ENCODE measurements at regions not wholly inside any gene's neighbourhood (a gene's known extent, or its start where the extent isn't known, plus 50 kb on each side); places are given as distances from the start of the nearest gene placed in this dataset.

DNA sequence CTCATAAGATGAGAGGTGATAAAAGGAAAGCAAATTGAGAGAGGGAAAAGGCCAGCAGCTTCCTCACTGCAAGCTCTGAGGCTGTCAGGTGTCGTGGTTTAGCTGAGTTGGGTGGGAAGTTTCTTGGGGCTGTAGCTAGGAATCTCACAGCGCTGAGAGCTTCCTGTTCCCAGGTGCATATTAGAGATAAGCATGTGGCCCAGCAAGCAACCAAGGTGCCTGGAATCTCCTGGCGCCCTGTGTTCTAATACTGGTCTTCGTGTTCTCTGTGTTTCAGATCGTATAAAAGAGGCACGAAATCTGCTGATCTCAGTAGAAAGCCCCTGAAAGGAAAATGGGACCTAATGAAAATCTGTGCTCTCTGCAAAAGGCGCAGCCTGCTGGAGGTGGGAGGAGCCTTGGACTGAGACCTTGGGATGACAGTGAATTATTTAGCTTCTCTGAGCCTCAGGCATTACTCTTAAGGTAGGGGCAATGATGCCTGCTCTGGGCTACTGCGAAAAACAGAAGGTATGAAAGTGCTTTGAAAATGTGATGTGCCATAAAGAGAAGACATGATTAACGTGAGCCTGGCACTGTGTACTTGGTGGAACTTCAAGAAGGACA, 499.9 kb downstream of the TBL1XR1 start:
- TF ChIP-seq, protein P1, sequence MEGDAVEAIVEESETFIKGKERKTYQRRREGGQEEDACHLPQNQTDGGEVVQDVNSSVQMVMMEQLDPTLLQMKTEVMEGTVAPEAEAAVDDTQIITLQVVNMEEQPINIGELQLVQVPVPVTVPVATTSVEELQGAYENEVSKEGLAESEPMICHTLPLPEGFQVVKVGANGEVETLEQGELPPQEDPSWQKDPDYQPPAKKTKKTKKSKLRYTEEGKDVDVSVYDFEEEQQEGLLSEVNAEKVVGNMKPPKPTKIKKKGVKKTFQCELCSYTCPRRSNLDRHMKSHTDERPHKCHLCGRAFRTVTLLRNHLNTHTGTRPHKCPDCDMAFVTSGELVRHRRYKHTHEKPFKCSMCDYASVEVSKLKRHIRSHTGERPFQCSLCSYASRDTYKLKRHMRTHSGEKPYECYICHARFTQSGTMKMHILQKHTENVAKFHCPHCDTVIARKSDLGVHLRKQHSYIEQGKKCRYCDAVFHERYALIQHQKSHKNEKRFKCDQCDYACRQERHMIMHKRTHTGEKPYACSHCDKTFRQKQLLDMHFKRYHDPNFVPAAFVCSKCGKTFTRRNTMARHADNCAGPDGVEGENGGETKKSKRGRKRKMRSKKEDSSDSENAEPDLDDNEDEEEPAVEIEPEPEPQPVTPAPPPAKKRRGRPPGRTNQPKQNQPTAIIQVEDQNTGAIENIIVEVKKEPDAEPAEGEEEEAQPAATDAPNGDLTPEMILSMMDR (IDR thresholded peaks at IDR 0.05; ENCODE audit: insufficient read depth, missing control alignments): no peak
- no peak for DNase-seq (ENCODE audit: insufficient read length, low spot score)
- FAIRE-seq: no peak

DNA sequence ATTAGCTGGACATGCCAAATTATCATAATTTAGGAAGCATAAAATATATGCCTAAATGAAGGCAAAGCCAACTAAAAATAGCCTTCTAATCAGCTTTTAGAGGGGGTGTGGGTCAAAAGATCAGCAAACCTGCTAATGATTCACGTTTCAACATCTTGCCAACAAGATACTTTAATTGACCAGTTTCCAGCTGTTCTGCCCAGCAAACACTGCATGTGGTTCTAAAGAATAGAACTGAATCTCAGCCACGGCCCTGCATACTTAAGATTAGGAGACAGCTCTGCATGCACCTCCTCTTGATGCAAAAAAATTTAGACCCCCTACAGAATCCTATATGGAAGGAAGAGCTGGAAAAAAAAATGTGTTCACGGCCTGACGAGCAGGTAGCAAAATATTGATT, 500.5 kb downstream of the TBL1XR1 start:
- TF ChIP-seq, protein P1 (IDR thresholded peaks at IDR 0.05; ENCODE audit: insufficient read depth, missing control alignments): no peak
- DNase-seq (ENCODE audit: insufficient read length, low spot score) (no peak), FAIRE-seq (no peak)

DNA sequence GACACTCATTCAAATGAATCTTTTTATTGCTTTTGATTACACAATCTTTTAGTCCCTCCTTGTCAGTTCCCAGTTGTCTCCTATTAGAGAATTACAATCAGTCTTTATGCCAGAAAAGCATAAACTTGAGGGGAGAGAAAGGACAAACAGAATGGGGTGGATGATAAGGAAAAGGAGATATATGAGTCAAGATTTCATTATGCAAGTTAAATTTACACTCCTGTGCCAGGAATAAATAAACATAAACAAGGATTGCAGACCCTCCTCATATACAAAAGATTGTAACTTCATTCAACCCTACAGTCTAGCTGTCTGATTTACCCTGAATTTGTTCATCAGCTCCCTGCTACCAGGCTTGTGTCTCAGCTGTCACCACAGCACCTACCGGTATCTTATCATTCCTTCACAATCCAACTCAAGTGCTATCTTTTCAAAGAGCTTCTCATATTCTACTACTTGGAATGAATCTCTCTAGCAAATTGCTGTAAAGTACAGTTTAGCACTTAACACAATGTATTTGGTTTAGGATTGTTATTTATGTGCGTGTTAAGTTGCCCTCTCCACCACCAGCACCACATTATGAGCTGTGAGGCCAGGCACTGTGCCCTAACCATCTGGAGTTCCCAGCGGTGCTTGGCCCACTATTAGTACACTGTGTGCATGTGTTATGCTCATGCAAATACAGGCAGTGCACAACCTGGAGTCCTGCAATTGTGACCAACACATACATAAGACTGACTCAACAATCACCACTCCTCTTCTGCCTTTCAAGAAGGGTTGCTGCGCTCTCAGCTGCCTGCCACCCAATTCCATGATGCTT, 504.1 kb downstream of the TBL1XR1 start:
- TF ChIP-seq, protein P1 (IDR thresholded peaks at IDR 0.05; ENCODE audit: insufficient read depth, missing control alignments): no peak
- no peak for FAIRE-seq
- no peak for DNase-seq (ENCODE audit: insufficient read length, low spot score)

DNA sequence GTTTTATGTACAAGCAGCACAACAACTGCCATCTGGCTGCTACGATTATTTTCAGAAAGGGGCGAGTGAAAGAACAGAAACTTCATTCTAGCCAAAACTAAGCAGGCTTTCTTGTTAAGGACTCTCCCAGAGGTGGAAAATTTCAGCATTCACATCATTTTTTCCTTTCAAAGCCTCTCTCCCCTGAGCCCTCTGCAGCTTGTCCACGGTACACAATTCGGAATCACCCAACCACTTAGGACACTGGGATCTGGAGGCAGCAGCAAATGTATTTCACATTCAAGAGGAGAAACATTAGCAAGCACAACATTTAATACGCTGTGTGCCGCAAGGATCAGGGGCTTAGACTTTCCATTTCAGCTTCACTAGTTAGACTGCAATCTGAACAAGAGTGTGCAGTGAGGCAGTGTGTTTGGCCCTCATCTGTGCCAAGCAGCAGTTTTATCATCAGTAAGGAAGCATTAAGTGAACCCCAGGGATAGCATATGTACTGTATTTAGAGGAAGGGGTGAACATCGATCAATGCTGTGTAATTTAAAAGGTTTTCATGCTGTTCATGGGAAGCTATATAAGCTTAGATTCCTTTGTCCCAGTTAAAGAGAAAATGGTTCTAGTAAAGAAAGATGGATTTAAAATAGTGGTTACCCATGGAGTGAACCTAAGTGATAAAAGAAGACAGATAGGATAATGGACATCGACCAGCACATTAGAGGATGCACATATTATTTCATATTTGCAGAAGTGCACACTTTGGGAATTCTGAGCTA, 504.9 kb downstream of the TBL1XR1 start:
- no peak for FAIRE-seq
- no peak for DNase-seq (ENCODE audit: insufficient read length, low spot score)
- TF ChIP-seq, protein P1 (IDR thresholded peaks at IDR 0.05; ENCODE audit: insufficient read depth, missing control alignments): no peak

DNA sequence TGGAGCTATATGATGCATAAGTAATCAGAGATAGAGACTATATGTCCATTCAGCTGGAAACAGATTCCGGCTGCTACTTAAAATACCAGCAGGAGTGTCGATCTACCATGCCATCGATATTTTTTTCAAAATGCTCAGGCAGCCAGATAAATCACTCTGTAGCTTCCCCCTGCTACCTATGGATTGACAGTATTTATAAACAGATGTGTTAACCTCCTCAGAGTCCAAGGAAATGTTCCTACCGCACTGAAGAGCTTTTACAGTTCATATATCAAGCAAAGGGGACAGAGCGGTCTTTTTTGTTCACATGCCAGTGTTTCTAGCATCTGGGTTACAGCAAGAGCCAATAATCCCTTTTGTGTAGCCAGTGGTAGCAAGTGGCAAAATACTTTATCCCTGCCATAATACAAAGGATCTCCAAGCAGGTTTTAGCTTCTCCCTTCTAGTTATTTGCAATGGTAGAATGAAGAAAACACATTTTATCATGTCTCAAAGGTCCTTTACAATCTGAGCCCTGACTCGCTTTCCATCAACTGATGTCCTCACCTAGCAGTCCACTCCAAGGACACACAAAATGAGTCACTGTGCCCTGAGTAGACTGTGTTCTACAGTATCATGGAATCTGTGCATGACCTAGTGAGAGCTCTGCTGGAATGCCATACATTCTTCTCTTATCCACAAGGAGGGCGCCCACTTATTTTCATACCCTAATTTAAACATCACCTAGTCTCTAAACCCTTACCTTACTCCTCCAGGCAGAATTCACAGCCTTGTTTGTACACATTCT, 507.0 kb downstream of the TBL1XR1 start:
- DNase-seq (ENCODE audit: insufficient read length, low spot score) (no peak), FAIRE-seq (no peak)
- TF ChIP-seq, protein P1 (IDR thresholded peaks at IDR 0.05; ENCODE audit: insufficient read depth, missing control alignments): no peak

DNA sequence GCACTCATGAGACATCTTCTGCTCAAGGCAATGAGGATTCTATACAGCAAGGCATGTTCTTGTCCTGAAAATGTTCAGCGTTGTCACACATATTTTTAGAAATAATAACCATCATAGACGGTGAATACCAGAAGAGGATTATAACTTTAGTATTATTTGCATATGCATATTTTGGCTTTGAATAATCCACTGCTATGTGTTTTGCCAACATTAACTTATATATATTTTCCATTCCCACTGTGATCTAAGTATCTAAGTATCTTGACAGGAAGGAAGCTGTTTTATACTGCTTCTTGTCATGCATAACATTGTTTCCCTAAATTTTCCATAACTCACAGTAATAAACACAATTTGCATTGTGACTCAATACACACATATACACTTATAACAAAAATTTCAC, 509.5 kb downstream of the TBL1XR1 start:
- no peak for DNase-seq (ENCODE audit: insufficient read length, low spot score)
- TF ChIP-seq, protein P1 (IDR thresholded peaks at IDR 0.05; ENCODE audit: insufficient read depth, missing control alignments): no peak
- FAIRE-seq: no peak

Data from D721Med (cell line).